ENCODE measurements at regions not wholly inside any gene's neighbourhood (a gene's known extent, or its start where the extent isn't known, plus 50 kb on each side); places are given as distances from the start of the nearest gene placed in this dataset.

GRCh38 chr19:30178721-30179402 lies 193.3 kb upstream of the ZNF536 start:
- no peak for TF ChIP-seq CTCF (IDR thresholded peaks at IDR 0.05; ENCODE audit: unreplicated experiment)
- peaks cover 39% of the 10 kb centered on the region for H3K9me3 Mint-ChIP-seq

GRCh38 chr19:30180691-30181090 lies 191.5 kb upstream of the ZNF536 start:
- H3K4me3 Mint-ChIP-seq = no peak overlapping the region
- no peaks in the 10 kb centered on the region for H3K4me1 Mint-ChIP-seq
- H3K27ac Mint-ChIP-seq = no peak overlapping the region
- DNase-seq (ENCODE audit: low spot score in 2 of 2, unreplicated experiment in 2 of 2) = no peak
- no peaks in the 10 kb centered on the region for H3K36me3 Mint-ChIP-seq
- peaks cover 3% of the 10 kb centered on the region for H3K27me3 Mint-ChIP-seq (ENCODE audit: low read depth)
- TF ChIP-seq CTCF (IDR thresholded peaks at IDR 0.05; ENCODE audit: unreplicated experiment) = no peak
- H3K9me3 Mint-ChIP-seq = peaks cover 44% of the 10 kb centered on the region

More at GRCh38 chr19:30178721-30179402, 193.3 kb upstream of the ZNF536 start:
- Mint-ChIP-seq H3K4me1 (no peaks in the 10 kb centered on the region), H3K27me3 (ENCODE audit: low read depth) (peaks cover 4% of the 10 kb centered on the region), H3K4me3 (no peak overlapping the region), H3K27ac (no peak overlapping the region), H3K36me3 (no peaks in the 10 kb centered on the region)
- no peak for DNase-seq (ENCODE audit: low spot score in 2 of 2, unreplicated experiment in 2 of 2)

- Mint-ChIP-seq H3K9me3 (peaks cover 53% of the 10 kb centered on the region), H3K36me3 (no peaks in the 10 kb centered on the region), H3K27me3 (ENCODE audit: low read depth) (peaks cover 2% of the 10 kb centered on the region), H3K27ac (no peak overlapping the region), H3K4me3 (no peak overlapping the region), H3K4me1 (no peaks in the 10 kb centered on the region)
- DNase-seq (ENCODE audit: low spot score in 2 of 2, unreplicated experiment in 2 of 2) = no peak
- no peak for TF ChIP-seq CTCF (IDR thresholded peaks at IDR 0.05; ENCODE audit: unreplicated experiment)
These were observed 188.2 kb upstream of the ZNF536 start for GRCh38 chr19:30183807-30184490.

- no peak overlapping the region for H3K4me3 Mint-ChIP-seq
- TF ChIP-seq CTCF (IDR thresholded peaks at IDR 0.05; ENCODE audit: unreplicated experiment) = no peak
- peaks cover 23% of the 10 kb centered on the region for H3K9me3 Mint-ChIP-seq
- no peak overlapping the region for H3K27ac Mint-ChIP-seq
- no peaks in the 10 kb centered on the region for H3K4me1 Mint-ChIP-seq
- DNase-seq (ENCODE audit: low spot score in 2 of 2, unreplicated experiment in 2 of 2) = no peak
- H3K36me3 Mint-ChIP-seq = no peaks in the 10 kb centered on the region
- H3K27me3 Mint-ChIP-seq (ENCODE audit: low read depth) = peaks cover 9% of the 10 kb centered on the region
These were observed 170.1 kb upstream of the ZNF536 start for GRCh38 chr19:30202060-30202600.

GRCh38 chr19:30204721-30205120 lies 167.5 kb upstream of the ZNF536 start:
- H3K36me3 Mint-ChIP-seq = no peaks in the 10 kb centered on the region
- peaks cover 8% of the 10 kb centered on the region for H3K9me3 Mint-ChIP-seq
- H3K27me3 Mint-ChIP-seq (ENCODE audit: low read depth) = peaks cover 23% of the 10 kb centered on the region
- DNase-seq (ENCODE audit: low spot score in 2 of 2, unreplicated experiment in 2 of 2) = no peak
- H3K27ac Mint-ChIP-seq = no peak overlapping the region
- H3K4me3 Mint-ChIP-seq = no peak overlapping the region
- no peaks in the 10 kb centered on the region for H3K4me1 Mint-ChIP-seq
- TF ChIP-seq CTCF (IDR thresholded peaks at IDR 0.05; ENCODE audit: unreplicated experiment) = no peak

All from mesothelial cell of epicardium (in vitro differentiated cells).